ENCODE measurements at regions not wholly inside any gene's neighbourhood (a gene's known extent, or its start where the extent isn't known, plus 50 kb on each side); places are given as distances from the start of the nearest gene placed in this dataset.

GRCh38 chr14:55884819-55885218 lies 233.4 kb upstream of the PELI2 start:
- TF ChIP-seq YY1 (IDR thresholded peaks at IDR 0.05; ENCODE audit: insufficient read depth, insufficient read length) (no peak), SUZ12 (IDR thresholded peaks at IDR 0.05; ENCODE audit: extremely low read depth, insufficient read depth, insufficient read length) (no peak), ZNF274 (IDR thresholded peaks at IDR 0.05; ENCODE audit: low read depth, low read length) (no peak)
